ENCODE measurements at regions not wholly inside any gene's neighbourhood (a gene's known extent, or its start where the extent isn't known, plus 50 kb on each side); places are given as distances from the start of the nearest gene placed in this dataset.

GRCh38 chr12:60107992-60108391 lies 512.2 kb downstream of the SLC16A7 start:
- TF ChIP-seq CTCF (conservative IDR thresholded peaks at IDR 0.05 in 1 of 2, IDR thresholded peaks at IDR 0.05 in 1 of 2; ENCODE audit: low read depth in 1 of 2, low read length in 2 of 2) (no peak), EZH2 (IDR thresholded peaks at IDR 0.05; ENCODE audit: low read length, missing control alignments) (no peak)

Data from fibroblast of lung (primary cell).